Smooth muscle cell (in vitro differentiated cells): ENCODE measurements at regions not wholly inside any gene's neighbourhood (a gene's known extent, or its start where the extent isn't known, plus 50 kb on each side); places are given as distances from the start of the nearest gene placed in this dataset.
A peak's percentile ranks its signal among the peaks of the same experiment; 100 is the strongest.

Experiments used
- DNase-seq: peaks from one replicate; lab custom pipeline; 2025; ENCODE audit not compliant: unreplicated experiment; lab: John Stamatoyannopoulos, UW
- H2AFZ ChIP-seq: fragments of 200-600 bp; sonication (generic); 2 replicates; pipeline ENCODE4 v1.6.0; 2016; ENCODE audit warnings: antibody characterized with exemption, low read depth, mild to moderate bottlenecking
- H3F3A ChIP-seq: fragments of 200-600 bp; sonication (generic); 2 replicates; pipeline ENCODE4 v1.6.0; 2017; ENCODE audit warnings: antibody characterized with exemption, low read depth
- H3K27ac ChIP-seq: fragments of 200-600 bp; sonication (generic); 2 replicates; pipeline ENCODE4 v1.5.1; 2016; ENCODE audit warnings: low read depth, mild to moderate bottlenecking
- H3K27me3 ChIP-seq: fragments of 200-600 bp; sonication (generic); 2 replicates; pipeline ENCODE4 v1.6.1; 2016; ENCODE audit warnings: low read depth, mild to moderate bottlenecking
- H3K36me3 ChIP-seq: fragments of 200-600 bp; sonication (generic); 2 replicates; pipeline ENCODE4 v1.5.1; 2016; ENCODE audit warnings: low read depth
- H3K4me1 ChIP-seq: fragments of 200-600 bp; sonication (generic); 2 replicates; pipeline ENCODE4 v1.5.1; 2016; ENCODE audit warnings: low read depth
- H3K4me2 ChIP-seq: fragments of 200-600 bp; sonication (generic); 2 replicates; pipeline ENCODE4 v1.6.0; 2016; ENCODE audit warnings: mild to moderate bottlenecking
- H3K4me3 ChIP-seq: fragments of 200-600 bp; sonication (generic); 2 replicates; pipeline ENCODE4 v1.5.1; 2016; ENCODE audit warnings: mild to moderate bottlenecking
- H3K79me2 ChIP-seq: fragments of 200-600 bp; sonication (generic); 2 replicates; pipeline ENCODE4 v1.6.0; 2016; ENCODE audit warnings: low read depth, mild to moderate bottlenecking
- H3K9ac ChIP-seq: fragments of 200-600 bp; sonication (generic); 2 replicates; pipeline ENCODE4 v1.6.0; 2016; ENCODE audit warnings: low read depth
- H3K9me3 ChIP-seq: fragments of 200-600 bp; sonication (generic); replicated peaks from 2 replicates; pipeline ENCODE4 v1.5.1; 2016; ENCODE audit warnings: low read depth
- H4K20me1 ChIP-seq: fragments of 200-600 bp; sonication (generic); 2 replicates; pipeline ENCODE4 v1.6.0; 2016; ENCODE audit warnings: low read depth
- CTCF ChIP-seq: fragments of 200-600 bp; sonication (generic); IDR thresholded peaks from 2 replicates; pipeline ENCODE4 v1.5.1; 2017; ENCODE audit warnings: borderline replicate concordance, mild to moderate bottlenecking, antibody characterized with exemption; ENCODE audit not compliant: insufficient read depth, poor library complexity, severe bottlenecking
- WGBS: methylation state at CpG from one replicate; pipeline ENCODE4 v1.1.7; 2016; ENCODE audit warnings: low lambda C conversion rate; 5-methylcytosine and 5-hydroxymethylcytosine counted together

DNA sequence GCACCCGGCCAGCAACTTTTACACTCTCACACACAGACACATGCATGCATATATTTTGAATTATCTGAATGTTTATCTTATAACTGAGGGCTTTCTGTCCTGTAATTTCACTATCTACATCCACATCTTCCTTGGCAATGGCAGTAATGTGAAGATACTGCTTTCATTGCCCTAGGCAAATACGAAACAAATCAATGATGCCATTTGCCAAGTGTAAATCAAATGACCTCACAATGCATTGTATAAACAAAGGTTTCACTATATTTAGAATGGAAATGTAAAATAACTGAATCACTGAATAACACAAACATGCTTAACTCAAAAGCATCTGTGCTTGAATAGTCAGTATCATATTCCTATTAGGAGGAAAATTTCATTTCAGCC is 455.6 kb downstream of the TBL1XR1 start:
- no peak overlapping the region for H3K4me2 ChIP-seq
- WGBS, result 53% methylated on average over 2 of the region's 2 CpGs
- H3K4me1 ChIP-seq, result peaks cover 3% of the 10 kb centered on the region
- no peak for TF ChIP-seq CTCF
- no peak overlapping the region for H2AFZ ChIP-seq
- no peaks in the 10 kb centered on the region for H3K27me3 ChIP-seq
- no peak for DNase-seq
- H3K27ac ChIP-seq, result no peak overlapping the region
- H3K4me3 ChIP-seq, result no peak overlapping the region
- H3K79me2 ChIP-seq, result no peaks in the 10 kb centered on the region
- H4K20me1 ChIP-seq, result no peaks in the 10 kb centered on the region
- no peak overlapping the region for H3K9ac ChIP-seq
- no peaks in the 10 kb centered on the region for H3F3A ChIP-seq
- H3K36me3 ChIP-seq, result no peaks in the 10 kb centered on the region
- no peaks in the 10 kb centered on the region for H3K9me3 ChIP-seq

GRCh38 chr3:176740906-176741663 is 456.2 kb downstream of the TBL1XR1 start:
- Histone ChIP-seq H3K36me3 (no peaks in the 10 kb centered on the region), H3K9me3 (no peaks in the 10 kb centered on the region), H3K79me2 (no peaks in the 10 kb centered on the region), H3K4me1 (peaks cover 3% of the 10 kb centered on the region), H4K20me1 (no peaks in the 10 kb centered on the region), H3K27ac (no peak overlapping the region), H2AFZ (no peak overlapping the region), H3F3A (no peaks in the 10 kb centered on the region), H3K4me3 (no peak overlapping the region), H3K9ac (no peak overlapping the region), H3K27me3 (no peaks in the 10 kb centered on the region), H3K4me2 (no peak overlapping the region)
- no peak for TF ChIP-seq CTCF
- 77% methylated on average over 8 of the region's 8 CpGs for WGBS
- no peak for DNase-seq

DNA sequence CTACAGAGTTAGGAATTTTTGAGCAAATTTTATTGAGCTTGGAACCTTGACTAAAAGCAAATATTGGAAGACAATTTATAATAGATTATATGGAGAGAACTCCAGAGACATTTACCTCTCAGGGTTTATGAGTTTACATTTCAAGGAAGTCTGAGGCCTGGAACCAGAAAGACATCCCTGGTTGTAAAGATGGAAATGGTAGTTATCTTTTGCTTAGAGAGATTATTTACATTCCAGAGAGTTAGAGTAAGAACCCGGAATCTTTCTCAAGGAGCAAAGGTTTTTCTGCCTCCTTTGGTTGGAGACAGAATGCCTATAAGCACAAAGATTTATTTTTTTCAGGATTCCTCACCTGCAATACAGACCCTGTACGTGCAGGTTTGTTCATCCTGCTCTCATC is 458.1 kb downstream of the TBL1XR1 start:
- Histone ChIP-seq H3K27me3 (no peaks in the 10 kb centered on the region), H4K20me1 (no peaks in the 10 kb centered on the region), H3F3A (no peaks in the 10 kb centered on the region), H3K27ac (no peak overlapping the region), H3K4me2 (peak overlapping the region; percentile 42), H3K4me1 (peaks cover 3% of the 10 kb centered on the region), H3K9ac (no peak overlapping the region), H2AFZ (no peak overlapping the region), H3K79me2 (no peaks in the 10 kb centered on the region), H3K9me3 (no peaks in the 10 kb centered on the region), H3K36me3 (no peaks in the 10 kb centered on the region), H3K4me3 (no peak overlapping the region)
- no peak for TF ChIP-seq CTCF
- 32% methylated on average over 2 of the region's 2 CpGs for WGBS
- DNase-seq, result no peak
